ENCODE measurements at regions not wholly inside any gene's neighbourhood (a gene's known extent, or its start where the extent isn't known, plus 50 kb on each side); places are given as distances from the start of the nearest gene placed in this dataset.

- no peak for TF ChIP-seq CTCF (IDR thresholded peaks at IDR 0.05; ENCODE audit: poor library complexity)
- no peak for TF ChIP-seq EZH2phosphoT487 (IDR thresholded peaks at IDR 0.05; ENCODE audit: low read depth, severe bottlenecking, unreplicated experiment)
- TF ChIP-seq EZH2 (IDR thresholded peaks at IDR 0.05; ENCODE audit: borderline replicate concordance), result no peak
These were observed 168.6 kb upstream of the NECTIN1 start for GRCh38 chr11:119897576-119897975.

Measured in hepatocyte (in vitro differentiated cells).